ENCODE measurements at regions not wholly inside any gene's neighbourhood (a gene's known extent, or its start where the extent isn't known, plus 50 kb on each side); places are given as distances from the start of the nearest gene placed in this dataset.

DNA sequence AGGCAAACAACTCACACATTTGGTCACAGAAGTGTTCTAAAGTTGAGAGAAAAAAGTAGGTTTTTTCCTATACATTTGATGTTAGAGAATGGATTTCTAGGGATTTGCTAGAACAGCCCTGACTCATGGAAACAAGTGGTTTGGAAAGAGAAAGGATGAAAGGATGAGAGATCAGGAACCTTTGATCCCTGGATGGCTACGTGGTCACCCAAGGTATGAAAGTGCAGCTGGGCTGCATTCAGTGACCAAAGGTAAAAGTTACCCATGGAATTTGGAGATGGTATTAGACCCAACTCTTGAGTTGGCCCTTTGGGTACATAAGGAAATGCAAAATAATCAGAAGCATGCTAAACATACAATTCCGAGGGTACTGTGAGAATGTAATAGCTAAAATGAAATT, 61.3 kb upstream of the SPIN1 start:
- 84% methylated on average over 2 of the region's 2 CpGs for WGBS

DNA sequence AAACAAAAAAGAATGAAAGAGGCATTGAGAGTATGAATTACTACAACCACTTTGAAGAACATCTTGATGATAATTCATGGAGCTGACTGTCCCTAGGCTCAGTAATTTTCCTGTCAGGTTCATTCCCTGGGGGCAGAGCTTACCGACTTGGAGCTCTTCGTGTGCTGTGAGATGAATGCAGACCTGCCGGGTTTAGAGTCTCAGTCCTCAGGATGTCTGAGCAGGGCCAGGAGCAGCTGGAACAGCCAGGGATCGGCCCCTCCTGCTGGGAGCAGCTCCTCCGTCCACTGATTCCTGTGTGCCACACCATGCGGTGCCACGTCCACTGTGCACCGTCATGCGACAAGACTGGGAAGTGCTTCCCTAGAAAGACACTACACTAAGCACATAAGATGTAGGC, 62.2 kb upstream of the SPIN1 start:
- 92% methylated on average over 9 of the region's 9 CpGs for WGBS
- no peaks in the 10 kb centered on the region for H3K36me3 ChIP-seq
- no peak overlapping the region for H3K27ac ChIP-seq (replicated peaks in 1 of 4)
- H3K4me3 ChIP-seq = no peak overlapping the region
- H3K4me1 ChIP-seq = no peaks in the 10 kb centered on the region
- TF ChIP-seq, protein P1, sequence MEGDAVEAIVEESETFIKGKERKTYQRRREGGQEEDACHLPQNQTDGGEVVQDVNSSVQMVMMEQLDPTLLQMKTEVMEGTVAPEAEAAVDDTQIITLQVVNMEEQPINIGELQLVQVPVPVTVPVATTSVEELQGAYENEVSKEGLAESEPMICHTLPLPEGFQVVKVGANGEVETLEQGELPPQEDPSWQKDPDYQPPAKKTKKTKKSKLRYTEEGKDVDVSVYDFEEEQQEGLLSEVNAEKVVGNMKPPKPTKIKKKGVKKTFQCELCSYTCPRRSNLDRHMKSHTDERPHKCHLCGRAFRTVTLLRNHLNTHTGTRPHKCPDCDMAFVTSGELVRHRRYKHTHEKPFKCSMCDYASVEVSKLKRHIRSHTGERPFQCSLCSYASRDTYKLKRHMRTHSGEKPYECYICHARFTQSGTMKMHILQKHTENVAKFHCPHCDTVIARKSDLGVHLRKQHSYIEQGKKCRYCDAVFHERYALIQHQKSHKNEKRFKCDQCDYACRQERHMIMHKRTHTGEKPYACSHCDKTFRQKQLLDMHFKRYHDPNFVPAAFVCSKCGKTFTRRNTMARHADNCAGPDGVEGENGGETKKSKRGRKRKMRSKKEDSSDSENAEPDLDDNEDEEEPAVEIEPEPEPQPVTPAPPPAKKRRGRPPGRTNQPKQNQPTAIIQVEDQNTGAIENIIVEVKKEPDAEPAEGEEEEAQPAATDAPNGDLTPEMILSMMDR (IDR thresholded peaks at IDR 0.05) = no peak
- TF ChIP-seq POLR2AphosphoS5 (IDR thresholded peaks at IDR 0.05) (no peak), POLR2A (IDR thresholded peaks at IDR 0.05; ENCODE audit: low read depth) (no peak), EP300 (IDR thresholded peaks at IDR 0.05) (no peak)
- intact Hi-C loops (cut with DNase I) = loop anchor here (5.0 kb wide), 1 partner anchor 49 kb away; no protein-coding TSS in a partner anchor
- no peaks in the 10 kb centered on the region for H3K9me3 ChIP-seq
- peaks cover 0 to 11% (median 0%) of the 10 kb centered on the region in 4 donors for H3K27me3 ChIP-seq
- DNase-seq (ENCODE audit: extremely low spot score) = no peak

More for the DNA sequence above, 61.3 kb upstream of the SPIN1 start:
- DNase-seq (ENCODE audit: extremely low spot score) = no peak
- Histone ChIP-seq H3K4me3 (no peak overlapping the region), H3K27me3 (peaks cover 0 to 11% (median 0%) of the 10 kb centered on the region in 4 donors), H3K4me1 (no peaks in the 10 kb centered on the region), H3K27ac (replicated peaks in 1 of 4) (no peak overlapping the region), H3K9me3 (no peaks in the 10 kb centered on the region), H3K36me3 (no peaks in the 10 kb centered on the region)
- no peak for TF ChIP-seq EP300 (IDR thresholded peaks at IDR 0.05)
- TF ChIP-seq, protein P1 (IDR thresholded peaks at IDR 0.05) = no peak
- no peak for TF ChIP-seq POLR2A (IDR thresholded peaks at IDR 0.05; ENCODE audit: low read depth)
- TF ChIP-seq POLR2AphosphoS5 (IDR thresholded peaks at IDR 0.05) = no peak
- intact Hi-C loops (cut with DNase I) = loop anchor here (5.0 kb wide), 1 partner anchor 50 kb away; no protein-coding TSS in a partner anchor

DNA sequence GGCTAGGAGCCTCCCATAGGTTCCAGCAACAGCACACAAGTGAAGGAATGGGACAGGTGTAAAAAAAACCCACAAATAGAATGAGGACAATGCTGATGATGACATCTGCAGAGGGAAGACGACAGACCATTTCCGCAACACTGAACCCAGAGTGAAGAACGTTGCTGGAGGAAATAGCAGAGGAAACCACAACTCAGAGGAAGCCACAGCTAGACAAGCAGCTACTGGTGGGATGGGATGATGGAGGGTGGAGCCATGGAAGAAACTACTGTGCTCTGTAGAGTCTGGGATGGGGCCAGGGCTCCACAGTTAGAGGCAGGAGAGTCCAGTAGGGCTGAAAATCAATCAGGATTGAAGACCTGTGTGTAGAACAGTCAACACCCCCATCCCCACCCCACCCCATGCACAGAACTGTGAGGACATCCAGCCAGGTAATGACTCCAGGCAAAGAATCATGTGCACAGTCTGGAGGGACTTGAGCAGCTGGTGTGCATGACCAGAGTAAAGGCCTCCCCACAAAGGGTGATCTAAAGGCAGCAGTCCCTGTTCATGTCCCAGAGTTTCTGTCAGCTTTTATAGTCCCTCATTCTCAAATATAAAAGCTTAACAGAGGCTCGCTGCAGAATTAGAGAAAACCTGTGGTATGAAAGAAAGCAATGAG, 65.2 kb upstream of the SPIN1 start:
- Histone ChIP-seq H3K4me3 (no peak overlapping the region), H3K27me3 (peaks cover 0 to 11% (median 0%) of the 10 kb centered on the region in 4 donors), H3K27ac (replicated peaks in 1 of 4) (no peak overlapping the region), H3K36me3 (no peaks in the 10 kb centered on the region), H3K4me1 (no peaks in the 10 kb centered on the region), H3K9me3 (no peaks in the 10 kb centered on the region)
- WGBS = 68% methylated on average over 4 of the region's 4 CpGs
- TF ChIP-seq POLR2AphosphoS5 (IDR thresholded peaks at IDR 0.05) = no peak
- TF ChIP-seq, protein P1 (IDR thresholded peaks at IDR 0.05) = no peak
- TF ChIP-seq EP300 (IDR thresholded peaks at IDR 0.05) = no peak
- intact Hi-C loops (cut with DNase I) = no loop called here
- DNase-seq (ENCODE audit: extremely low spot score) = no peak

DNA sequence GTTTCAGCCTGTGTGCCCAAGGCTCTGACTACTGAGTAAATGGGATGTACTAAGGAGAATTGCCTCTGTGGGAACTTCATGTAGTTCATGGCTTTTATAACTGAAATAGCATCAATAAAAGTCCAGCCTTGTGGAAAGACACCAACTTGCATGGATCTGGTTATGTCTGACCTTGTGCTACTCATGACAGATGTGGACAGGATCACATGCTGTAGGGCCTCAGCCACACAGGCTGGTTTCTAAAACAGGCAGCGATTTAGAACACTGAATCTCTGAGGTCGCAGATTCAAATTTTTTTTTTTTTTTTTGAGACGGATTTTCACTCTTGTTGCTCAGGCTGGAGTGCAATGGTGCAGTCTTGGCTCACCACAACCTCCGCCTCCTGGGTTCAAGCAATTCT, 66.5 kb upstream of the SPIN1 start:
- TF ChIP-seq POLR2AphosphoS5 (IDR thresholded peaks at IDR 0.05) = no peak
- TF ChIP-seq EP300 (IDR thresholded peaks at IDR 0.05) = no peak
- TF ChIP-seq POLR2A (IDR thresholded peaks at IDR 0.05; ENCODE audit: low read depth) = no peak
- TF ChIP-seq, protein P1 (IDR thresholded peaks at IDR 0.05) = no peak
- Histone ChIP-seq H3K36me3 (no peaks in the 10 kb centered on the region), H3K27me3 (peaks cover 0 to 11% (median 0%) of the 10 kb centered on the region in 4 donors), H3K9me3 (no peaks in the 10 kb centered on the region), H3K4me3 (no peak overlapping the region), H3K27ac (replicated peaks in 1 of 4) (no peak overlapping the region), H3K4me1 (no peaks in the 10 kb centered on the region)
- no peak for DNase-seq (ENCODE audit: extremely low spot score)
- intact Hi-C loops (cut with DNase I) = no loop called here
- WGBS = 79% methylated on average over 4 of the region's 4 CpGs
